Vagina (tissue), 2 donors: ENCODE measurements at regions not wholly inside any gene's neighbourhood (a gene's known extent, or its start where the extent isn't known, plus 50 kb on each side); places are given as distances from the start of the nearest gene placed in this dataset.

Source experiments
- CTCF ChIP-seq, 3 experiments: fragments of 450-650 bp in 2 of 3; fragments of 200-600 bp in 1 of 3; sonication (generic) in 1 of 3; IDR thresholded peaks; one replicate each; pipeline ENCODE4 v1.5.1; 2017 to 2019; ENCODE audit warnings: antibody characterized with exemption in 3 of 3, mild to moderate bottlenecking in 2 of 3, moderate library complexity in 2 of 3
- POLR2A ChIP-seq, 2 donors: fragments of 450-650 bp; IDR thresholded peaks; one replicate each; pipeline ENCODE4 v1.6.1; 2017; ENCODE audit warnings: antibody characterized with exemption in 2 of 2, mild to moderate bottlenecking in 2 of 2, moderate library complexity in 2 of 2
- POLR2AphosphoS5 ChIP-seq, 2 donors: sonication (generic); formaldehyde crosslinking; IDR thresholded peaks; one replicate each; pipeline ENCODE4 v1.9.0; 2017; ENCODE audit warnings: antibody characterized with exemption in 2 of 2, mild to moderate bottlenecking in 2 of 2, low read depth in 1 of 2; ENCODE audit not compliant: insufficient read depth in 1 of 2

GRCh38 chr1:121445679-121446078 lies 260.9 kb downstream of the SRGAP2C start:
- TF ChIP-seq POLR2A (IDR thresholded peaks at IDR 0.05) (no peak), CTCF (IDR thresholded peaks at IDR 0.05) (no peak), POLR2AphosphoS5 (IDR thresholded peaks at IDR 0.05; ENCODE audit: insufficient read depth in 1 of 2, low read depth in 1 of 2) (no peak)
